Vagina (tissue), 2 donors: ENCODE measurements at regions not wholly inside any gene's neighbourhood (a gene's known extent, or its start where the extent isn't known, plus 50 kb on each side); places are given as distances from the start of the nearest gene placed in this dataset.

Experiments
- POLR2A ChIP-seq, 2 donors: fragments of 450-650 bp; IDR thresholded peaks; one replicate each; pipeline ENCODE4 v1.6.1; 2017; ENCODE audit warnings: antibody characterized with exemption in 2 of 2, mild to moderate bottlenecking in 2 of 2, moderate library complexity in 2 of 2
- POLR2AphosphoS5 ChIP-seq, 2 donors: sonication (generic); formaldehyde crosslinking; IDR thresholded peaks; one replicate each; pipeline ENCODE4 v1.9.0; 2017; ENCODE audit warnings: antibody characterized with exemption in 2 of 2, mild to moderate bottlenecking in 2 of 2, low read depth in 1 of 2; ENCODE audit not compliant: insufficient read depth in 1 of 2
- TF ChIP-seq, protein P1 (sequence below), 3 experiments: fragments of 450-650 bp in 2 of 3; fragments of 200-600 bp in 1 of 3; sonication (generic) in 1 of 3; IDR thresholded peaks; one replicate each; pipeline ENCODE4 v1.5.1; 2017 to 2019; ENCODE audit warnings: antibody characterized with exemption in 3 of 3, mild to moderate bottlenecking in 2 of 3, moderate library complexity in 2 of 3

DNA sequence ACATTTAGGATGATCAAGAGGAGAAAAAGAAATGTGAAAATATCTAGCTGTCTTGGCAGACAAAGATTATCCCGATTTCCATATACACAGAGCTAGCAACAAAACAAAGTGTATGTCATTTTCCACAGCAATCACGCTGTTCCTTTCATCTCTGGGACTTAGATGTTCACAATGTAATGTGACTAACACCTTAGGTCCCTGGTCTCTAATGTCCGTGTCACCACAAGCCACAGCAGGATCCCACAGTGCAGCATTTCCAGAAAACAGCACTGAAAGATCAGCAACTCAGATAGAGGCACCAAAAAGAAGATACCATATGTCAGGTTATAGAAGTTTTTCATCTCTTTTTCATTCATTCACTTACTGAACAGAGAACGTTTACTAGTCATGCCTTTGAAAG lies 118.0 kb upstream of the TNPO1 start:
- TF ChIP-seq, protein P1, sequence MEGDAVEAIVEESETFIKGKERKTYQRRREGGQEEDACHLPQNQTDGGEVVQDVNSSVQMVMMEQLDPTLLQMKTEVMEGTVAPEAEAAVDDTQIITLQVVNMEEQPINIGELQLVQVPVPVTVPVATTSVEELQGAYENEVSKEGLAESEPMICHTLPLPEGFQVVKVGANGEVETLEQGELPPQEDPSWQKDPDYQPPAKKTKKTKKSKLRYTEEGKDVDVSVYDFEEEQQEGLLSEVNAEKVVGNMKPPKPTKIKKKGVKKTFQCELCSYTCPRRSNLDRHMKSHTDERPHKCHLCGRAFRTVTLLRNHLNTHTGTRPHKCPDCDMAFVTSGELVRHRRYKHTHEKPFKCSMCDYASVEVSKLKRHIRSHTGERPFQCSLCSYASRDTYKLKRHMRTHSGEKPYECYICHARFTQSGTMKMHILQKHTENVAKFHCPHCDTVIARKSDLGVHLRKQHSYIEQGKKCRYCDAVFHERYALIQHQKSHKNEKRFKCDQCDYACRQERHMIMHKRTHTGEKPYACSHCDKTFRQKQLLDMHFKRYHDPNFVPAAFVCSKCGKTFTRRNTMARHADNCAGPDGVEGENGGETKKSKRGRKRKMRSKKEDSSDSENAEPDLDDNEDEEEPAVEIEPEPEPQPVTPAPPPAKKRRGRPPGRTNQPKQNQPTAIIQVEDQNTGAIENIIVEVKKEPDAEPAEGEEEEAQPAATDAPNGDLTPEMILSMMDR (IDR thresholded peaks at IDR 0.05): no peak
- TF ChIP-seq POLR2A (IDR thresholded peaks at IDR 0.05) (no peak), POLR2AphosphoS5 (IDR thresholded peaks at IDR 0.05; ENCODE audit: insufficient read depth in 1 of 2, low read depth in 1 of 2) (no peak)
